Activated CD4-positive, alpha-beta T cell treated with anti-CD3 and anti-CD28 coated beads for 4 hours (primary cell): ENCODE measurements at regions not wholly inside any gene's neighbourhood (a gene's known extent, or its start where the extent isn't known, plus 50 kb on each side); places are given as distances from the start of the nearest gene placed in this dataset.
"Not testable (repeated sequence)": the region's sequence is repeated elsewhere in the genome, so short reads cannot be mapped to it uniquely, and the experiment has no call there.

Experiments
- DNase-seq, 2 donors: peaks; one replicate each; pipeline ENCODE4 v3.0.0-alpha.2; 2020

DNA sequence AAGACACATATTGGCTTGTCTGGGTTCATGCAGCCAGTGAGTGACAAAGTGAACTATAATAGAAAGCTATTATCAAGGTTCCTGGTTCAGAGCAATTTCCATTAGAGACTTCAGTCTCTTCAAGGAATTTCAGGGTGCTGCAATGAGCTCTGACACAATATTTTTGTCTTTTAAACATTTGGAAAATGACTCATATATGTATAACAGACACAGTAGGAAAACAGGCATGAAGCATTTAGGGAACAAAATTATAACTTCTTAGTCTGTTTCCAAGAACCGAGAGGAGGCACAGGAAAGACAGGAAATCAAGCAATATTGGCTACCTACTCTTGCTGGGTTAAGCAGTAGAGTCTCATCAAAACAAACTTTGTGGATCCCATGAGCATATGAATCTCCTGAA lies 170.4 kb downstream of the PTPRC start:
- DNase-seq, result no peak

DNA sequence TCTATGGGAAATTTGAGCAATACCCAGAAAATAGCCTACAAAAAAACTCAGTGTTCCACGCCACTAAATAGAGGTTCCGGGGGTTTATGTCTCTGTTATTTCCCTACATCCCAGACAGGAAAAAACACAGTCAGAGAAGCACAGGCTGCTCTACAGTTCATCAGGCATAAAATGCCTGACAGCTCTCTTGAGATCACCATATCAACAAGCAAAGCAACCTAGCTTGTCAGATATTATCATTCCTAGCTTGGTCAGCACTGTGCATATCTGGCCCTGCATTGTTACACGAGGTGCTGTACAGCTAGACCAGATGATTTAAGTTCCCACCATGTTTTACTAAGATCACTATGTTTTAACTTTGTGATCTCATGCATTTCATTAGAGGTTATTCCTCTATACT lies 172.6 kb downstream of the PTPRC start:
- DNase-seq, result no peak

DNA sequence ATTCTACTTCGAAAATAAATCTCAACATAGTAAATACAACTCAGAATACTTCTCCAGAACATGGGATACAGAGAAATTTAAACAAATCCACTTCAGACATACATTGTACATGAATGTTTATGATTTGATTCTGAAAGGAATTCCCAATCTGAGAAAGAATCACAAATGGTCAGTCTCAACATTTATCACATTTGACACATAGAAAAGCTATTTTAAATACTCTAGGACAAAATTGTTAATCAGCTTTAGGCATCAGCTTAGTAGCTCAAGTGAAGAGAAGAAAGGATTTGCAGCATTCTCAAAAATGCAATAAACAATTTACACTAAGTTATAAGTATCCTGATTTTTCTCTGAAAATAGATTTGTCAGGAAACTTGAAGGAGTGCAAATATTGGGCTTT lies 184.8 kb downstream of the PTPRC start:
- no peak for DNase-seq

DNA sequence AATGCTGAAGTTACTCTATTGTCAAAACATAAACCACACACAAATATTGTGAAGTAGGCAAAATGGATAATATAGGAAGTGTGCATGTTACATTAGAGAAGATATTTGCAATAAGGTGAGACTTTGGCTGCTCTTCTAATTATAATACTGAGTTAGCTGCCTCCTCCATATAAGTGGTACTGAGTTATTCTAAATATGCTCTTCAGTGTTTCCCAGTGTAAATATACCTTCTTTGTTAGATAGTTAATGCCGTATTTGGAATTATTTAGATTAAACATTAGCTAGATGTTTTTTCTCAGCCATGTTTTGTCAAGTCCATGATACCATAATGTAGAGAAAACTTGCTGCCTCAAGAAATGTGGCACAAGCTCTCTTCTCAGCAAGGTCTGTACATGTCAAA lies 186.4 kb downstream of the PTPRC start:
- DNase-seq, result no peak

DNA sequence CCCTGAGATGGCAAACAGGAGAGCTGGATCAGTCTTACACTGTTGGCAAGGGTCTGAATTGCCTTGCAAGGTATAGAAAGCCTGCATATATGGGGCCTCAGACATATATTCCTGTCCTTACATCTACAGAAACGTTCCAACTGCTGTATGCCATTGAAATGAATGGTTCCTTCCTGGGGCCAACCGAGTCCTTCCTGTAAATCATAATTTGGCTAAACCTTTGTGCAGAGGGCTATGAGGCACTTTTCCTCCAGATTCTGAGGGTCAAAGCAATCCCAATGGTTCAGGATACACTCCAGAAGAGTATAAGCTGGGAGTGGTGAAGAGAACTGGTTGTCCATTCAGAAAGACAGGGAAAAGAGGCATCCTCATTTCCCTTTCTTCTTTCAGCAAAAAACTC lies 190.5 kb downstream of the PTPRC start:
- DNase-seq, result no peak

DNA sequence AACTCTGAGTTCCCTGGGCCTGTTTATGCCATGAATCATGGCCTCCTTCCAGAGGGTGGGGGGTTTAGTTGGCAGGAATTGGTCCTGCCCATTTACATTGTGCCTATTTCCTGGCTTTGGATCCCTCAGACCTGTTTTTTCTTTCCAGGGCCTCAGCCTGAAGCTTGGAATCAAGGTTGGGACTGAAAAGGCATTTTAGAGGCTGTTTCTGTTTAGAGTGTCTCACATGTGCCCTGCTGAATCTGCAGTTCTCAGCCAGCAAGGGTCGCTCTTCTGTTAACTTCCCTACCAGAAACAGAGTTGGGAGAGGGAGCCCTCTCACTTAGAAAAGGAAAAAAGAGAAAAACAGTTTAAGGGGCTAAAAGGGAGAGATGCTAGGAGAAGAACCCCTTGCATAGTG lies 191.1 kb downstream of the PTPRC start:
- no peak for DNase-seq

DNA sequence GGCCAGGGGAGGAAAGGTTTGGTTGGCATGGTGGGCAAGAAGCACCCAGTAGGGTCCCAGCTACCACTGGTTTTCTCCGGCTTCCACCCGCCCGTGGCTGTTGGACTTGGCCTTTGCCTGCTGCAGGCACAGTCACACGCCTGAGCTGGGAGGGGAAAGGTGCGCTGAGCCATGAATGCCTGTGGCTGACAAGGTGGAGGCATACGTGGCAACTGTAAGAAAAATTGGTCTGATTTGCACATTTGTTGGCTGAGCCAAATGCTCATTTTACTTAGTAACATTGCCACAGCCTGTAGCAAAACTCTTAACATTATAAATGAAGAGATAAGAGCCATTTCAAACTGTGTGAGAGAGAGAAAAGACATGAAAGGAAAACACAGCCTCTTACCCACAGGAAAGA lies 191.6 kb downstream of the PTPRC start:
- no peak for DNase-seq

DNA sequence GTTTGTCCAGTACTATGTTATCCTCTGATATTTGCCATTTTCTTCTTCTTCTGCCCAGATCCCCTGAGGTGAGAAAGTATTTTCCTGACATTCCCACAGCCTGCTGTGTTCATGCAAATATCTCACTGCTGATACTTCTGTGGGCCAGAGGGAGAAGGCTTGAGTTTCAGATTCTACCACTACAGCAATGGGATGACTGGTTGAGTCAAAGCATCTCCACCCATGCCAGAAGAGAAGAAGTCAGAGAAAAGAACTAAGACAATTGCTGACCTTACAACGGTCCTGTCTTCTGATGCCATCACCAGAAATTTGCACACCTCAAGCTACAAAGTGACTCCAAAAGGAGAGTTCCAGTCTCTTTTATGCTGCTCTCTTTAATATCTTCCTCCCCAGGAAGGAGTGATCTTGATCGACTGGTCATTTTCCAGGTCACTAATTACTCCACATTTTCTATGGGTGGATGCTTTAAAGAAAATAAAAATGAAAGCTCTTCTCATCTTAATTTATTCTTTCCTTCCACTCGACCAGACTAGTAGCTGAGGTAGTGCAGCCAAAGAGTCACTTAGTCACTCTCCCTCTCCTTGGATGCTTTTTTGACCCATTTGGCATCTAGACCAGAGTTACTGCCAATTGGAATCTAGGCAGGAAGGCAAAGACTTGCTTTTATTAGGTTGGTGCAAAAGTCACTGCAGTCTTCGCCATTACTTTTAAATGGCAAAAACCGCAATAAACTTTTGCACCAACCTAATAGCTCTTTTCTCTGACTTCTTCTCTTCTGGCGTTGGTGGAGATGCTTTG lies 195.1 kb downstream of the PTPRC start:
- DNase-seq, result no peak

DNA sequence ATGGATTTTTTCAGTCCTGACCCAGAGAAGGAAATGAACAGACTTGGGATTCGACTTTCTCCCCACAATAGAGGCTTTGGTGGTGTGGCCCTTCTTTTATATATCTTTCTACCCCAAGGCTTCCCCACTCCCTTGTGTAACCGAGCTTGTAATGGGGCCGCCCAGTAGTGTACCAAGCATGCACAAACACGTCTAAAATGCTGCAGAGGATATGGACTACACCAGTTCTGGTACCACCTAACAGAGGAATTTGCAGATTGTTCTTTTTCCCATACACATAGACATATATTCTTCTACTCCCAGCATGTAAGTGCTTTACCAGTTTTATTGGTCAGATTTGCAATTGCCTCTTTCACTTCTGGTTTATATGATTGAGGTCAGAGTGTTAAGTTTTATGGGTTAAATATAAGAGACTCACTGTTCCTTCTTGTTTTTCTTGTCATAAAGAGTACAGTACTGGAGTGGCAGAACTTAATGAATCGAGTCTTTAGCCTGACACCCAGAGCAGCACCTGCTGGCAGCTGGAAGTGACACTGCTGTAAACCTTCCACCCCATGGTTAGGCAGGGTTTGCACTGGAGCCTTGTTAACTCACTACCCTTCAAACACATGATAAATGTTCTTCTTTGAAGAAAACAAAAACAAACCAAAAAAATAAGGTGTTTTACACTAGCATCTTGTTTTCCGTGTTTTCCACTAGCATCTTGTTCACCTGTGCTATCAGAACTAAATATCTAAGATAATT lies 198.6 kb downstream of the PTPRC start:
- no peak for DNase-seq

DNA sequence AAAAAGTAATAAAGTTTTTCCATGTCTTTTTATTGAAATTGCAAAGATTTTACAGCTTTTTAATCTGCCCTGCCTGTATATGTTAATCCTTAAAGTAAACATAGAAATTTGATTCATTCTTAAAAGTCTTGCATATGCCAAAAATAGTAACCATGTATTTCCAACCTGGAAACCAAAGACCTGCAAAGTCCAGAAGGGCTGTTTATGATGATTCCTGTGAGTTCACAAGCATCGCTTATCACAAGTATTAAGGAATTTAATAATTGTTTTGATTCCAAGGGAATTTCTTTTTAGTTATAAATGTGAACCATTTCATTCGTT lies 199.1 kb downstream of the PTPRC start:
- no peak for DNase-seq

DNA sequence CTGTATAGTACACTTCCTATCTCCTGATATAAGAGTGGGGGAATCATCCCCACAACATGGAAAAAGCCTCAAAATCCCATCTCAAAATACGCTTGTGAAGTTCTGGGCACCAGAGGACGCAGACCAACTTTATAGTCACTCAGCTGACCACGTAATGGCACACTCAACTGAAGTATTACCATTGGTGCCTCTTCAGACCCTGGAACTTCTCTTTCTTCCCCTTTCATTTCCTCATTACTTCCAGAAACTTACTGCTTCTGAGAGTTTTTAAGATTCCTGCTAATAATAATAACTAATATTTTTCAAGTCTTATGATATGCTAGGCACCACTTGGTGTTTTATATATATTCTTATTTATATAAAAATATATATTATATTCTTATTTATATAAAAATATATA lies 202.6 kb downstream of the PTPRC start:
- DNase-seq, result no peak

DNA sequence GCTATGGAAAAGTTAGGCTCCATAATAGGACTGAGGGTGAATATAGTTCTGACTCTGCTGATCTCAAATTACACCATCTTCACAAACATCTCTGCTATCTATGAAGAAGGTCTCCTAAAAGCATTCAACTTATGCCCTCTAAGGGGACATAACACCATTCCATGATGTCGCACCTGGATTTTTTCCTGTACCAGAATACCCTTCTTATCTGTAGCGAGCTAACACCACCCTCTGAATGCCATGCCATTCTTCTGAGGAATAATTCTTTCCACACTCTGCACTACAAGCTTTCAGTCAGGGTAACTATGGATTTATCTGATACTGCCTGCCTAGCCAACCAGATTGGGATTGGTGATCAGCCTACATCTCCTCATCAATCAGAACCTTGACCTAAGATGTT lies 203.8 kb downstream of the PTPRC start:
- DNase-seq, result no peak

DNA sequence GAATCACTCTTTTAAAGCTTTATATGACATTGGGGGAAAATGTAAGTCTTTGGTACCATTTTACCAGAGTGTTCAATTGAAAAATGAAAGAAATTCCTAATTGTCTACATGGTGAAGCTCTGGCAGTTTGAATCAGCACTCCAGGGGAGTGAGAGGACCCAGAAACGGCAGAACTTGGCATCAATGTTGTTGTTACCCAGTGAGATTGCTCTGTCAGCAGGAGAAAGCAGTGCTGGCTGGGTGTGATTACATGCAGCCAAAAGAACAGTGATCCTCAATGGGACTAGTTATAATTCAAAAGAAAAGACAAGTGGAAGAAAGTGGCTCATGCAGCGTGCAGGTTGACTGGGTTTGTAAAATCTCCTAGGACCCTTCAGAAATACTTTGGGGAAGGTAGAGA lies 206.4 kb downstream of the PTPRC start:
- no peak for DNase-seq

DNA sequence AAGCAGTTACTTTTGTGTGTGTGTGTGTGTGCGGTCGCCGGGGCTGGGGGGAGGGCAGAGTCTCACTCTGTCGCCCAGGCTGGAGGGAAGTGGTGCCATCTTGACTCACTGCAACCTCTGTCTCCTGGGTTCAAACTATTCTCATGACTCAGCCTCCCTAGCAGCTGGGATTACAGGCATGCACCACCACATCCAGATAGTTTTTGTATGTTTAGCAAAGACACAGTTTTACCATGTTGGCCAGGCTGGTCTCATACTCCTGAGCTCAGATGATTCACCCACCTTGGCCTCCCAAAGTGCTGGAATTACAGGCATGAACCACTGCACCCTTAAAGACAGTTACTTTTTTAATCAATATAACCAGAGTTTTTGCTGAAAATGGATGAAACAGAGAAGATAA lies 207.0 kb downstream of the PTPRC start:
- no peak for DNase-seq

DNA sequence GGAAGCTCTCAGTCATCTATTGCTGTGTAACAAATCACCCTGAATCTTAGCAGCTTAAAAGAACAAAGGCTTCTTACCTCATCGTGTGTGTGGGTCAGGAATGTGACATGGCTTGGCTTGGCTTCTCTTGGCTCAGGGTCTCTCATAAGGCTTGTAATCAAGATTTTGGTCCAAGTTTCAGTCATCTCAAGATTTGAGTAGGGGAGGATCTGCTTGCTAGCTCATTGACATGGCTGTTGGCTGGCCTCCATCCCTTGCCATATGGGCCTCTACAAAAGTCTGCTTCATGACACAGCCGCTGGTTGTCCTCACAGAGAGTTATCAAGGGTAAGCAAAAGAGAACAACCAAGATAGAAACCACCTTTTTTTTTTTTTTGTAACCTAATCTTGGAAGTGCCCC lies 207.7 kb downstream of the PTPRC start:
- DNase-seq, result no peak

DNA sequence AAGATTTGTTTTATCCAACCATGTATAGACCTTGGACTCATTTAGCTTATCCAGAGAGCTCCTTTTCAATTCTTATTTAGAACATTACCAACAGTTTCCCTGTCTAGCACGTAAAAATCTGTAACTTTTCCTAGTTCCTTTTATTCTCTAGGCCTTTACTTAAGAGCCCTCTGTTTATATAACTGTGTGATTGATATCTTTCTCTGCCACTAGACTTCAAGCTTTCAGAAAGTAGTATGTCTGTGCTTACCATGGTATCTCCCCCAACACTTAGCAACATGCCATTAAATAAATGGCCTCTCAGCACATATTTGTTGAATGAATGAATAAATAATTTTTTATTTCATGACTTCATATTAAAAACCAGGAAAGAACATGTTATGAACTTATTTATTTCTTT lies 209.4 kb downstream of the PTPRC start:
- no peak for DNase-seq

DNA sequence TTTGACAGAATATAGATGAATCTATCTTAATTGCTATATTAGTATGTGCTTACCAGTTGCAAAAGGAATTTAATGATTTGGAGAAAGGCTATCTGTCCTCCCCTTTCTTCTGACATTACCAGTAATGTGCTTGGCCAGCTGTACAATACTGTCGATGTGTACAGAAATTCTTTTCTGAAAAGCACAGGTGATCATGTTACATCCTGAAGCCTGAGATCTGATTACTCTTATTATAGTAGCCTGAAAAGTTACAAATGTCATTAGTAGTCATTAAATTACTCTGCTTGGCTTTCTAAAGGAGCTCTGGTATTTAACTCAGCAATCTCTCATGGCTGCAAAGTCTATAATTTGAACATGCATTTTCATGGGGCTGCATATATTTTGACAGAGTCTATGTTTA lies 209.8 kb downstream of the PTPRC start:
- DNase-seq, result no peak

DNA sequence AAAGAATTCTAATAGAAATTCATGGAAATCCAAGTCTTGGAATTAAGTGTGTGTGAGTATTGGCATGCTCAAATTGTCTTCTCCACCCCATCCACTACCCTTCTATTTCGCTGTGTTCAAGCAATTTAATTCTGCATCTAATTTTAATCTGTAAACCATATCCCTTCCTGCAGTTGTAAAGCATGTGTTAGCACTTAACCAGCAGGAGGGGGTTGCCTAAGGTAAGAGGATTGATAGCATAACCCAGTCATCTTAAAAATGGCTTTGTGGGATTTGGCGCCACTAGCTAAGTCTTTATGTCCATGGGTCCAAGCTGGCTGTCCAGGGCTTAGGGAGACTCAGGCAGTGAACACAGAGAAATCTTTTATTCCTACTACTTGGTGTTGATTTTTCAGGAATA lies 210.3 kb downstream of the PTPRC start:
- no peak for DNase-seq

DNA sequence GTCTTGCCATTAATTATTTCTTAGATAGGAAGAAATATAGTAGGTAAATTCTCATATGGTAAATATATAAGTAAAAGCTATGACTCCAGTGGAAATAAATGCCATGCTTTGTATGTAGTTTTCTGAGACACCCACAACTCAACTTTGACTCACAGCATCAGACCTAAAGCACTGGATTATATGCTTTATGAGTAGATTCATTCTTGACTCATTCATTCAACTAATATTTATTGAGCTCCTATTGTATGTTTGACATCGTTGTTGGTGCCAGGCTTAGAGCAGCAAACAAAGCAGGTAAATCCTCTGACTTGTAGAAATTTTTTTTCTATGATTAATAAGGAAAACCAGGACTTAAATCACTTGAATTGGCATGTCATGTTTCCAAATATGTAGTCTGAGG lies 211.4 kb downstream of the PTPRC start:
- DNase-seq, result no peak

DNA sequence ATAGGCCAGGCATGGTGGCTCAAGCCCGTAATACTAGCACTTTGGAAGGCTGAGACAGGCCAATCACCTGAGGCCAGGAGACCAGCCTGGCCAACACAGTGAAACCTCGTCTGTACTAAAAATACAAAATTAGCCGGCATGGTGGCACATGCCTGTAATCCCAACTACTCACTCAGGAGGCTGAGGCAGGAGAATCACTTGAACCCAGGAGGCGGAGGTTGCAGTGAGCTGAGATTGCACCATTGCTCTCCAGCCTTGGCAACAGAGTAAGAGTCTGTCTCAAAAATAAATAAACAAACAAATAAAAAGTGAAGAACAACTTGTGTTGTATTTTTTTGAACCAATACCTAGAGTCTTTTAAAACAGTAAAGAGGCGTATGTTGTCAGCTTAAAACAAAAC lies 212.1 kb downstream of the PTPRC start:
- not testable (repeated sequence) for DNase-seq

DNA sequence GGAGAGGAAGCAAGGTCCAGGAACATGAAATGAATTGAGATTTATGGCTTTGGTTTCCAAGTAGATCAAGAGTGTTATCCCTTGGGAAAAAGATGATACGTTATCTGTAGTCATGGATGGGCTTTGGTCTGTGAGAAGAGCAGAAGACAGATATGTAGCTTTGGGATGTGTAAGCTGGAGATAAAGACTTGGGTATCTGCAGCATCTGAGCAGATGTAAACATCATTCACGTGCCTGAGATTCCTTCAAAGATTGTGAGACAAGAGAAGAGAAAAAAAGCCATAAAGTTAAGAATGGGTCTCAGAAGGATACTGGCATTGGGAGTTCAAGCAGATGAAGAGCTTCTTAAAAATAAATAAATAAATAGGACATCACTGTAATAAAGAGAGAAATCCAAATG lies 217.8 kb downstream of the PTPRC start:
- no peak for DNase-seq

DNA sequence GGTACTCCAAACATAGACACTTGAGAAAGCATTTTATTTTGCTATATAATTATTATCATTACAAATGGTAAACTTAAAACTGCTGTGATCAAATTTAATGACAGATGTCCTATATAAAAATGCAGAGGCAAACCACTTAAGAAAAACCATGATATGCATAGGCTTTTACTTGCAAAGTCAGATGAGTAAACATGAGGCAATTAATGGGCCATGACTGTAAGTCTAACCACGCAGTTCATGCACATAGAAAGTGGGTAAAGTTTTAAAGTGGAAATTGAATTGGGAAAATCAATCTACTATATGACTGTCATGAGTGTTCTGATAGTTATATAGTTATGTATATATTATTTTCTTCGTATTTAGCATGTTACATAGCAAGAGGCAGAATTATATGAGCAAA lies 219.2 kb downstream of the PTPRC start:
- DNase-seq, result no peak

DNA sequence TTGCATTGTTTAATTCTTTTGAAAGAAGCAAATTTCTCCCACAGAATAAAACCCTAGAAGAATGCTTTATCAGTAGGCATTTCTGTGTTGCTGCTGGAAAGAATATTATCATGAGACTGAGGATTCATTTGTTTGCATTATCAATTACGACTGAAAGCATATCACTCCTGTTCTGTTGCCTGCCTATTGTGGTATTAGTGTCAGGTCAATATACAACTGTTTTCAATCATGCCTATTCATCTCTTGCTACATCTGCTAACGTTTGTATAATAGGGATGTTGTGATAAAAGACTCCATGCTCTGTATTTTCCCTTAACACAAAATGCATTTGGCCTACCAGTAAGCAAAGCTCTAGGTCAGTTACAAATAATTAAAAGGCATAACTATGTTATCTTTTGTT lies 221.5 kb downstream of the PTPRC start:
- DNase-seq, result no peak

DNA sequence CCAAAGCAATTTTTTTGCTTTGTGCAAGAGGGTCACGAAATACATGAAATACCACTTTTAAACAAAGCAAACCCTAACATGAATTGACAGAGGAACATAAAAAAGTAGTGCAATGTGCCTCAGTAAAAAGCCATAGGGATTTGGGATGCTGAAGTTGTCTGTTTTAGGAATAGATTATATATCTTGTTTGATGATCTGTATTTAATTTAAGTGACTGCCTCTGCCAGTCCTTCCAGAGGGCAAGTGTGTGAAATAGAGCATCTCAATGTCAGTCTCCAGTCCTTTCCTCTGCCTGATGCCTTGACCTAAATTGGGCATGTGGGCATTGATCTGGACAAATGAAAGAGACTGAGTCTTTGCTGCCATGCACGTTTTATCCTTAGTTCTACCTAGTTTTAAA lies 222.8 kb downstream of the PTPRC start:
- no peak for DNase-seq

DNA sequence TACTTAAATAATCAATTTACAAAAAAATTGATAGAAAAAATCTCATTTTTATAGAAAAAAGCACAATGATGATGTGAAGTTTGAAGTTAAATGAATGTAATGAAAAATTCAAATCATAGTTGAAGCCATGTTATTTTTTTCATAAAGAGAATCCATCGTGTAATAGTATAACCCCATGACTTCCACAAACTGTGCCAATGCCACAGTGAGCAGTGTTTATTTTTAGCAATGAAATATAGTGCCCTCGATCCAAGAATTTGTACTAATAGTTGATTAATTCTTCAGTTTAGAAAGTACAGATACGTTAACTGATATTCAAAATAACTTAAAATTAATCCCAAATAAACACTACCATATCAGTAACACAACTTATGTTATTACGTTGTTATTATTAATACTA lies 225.9 kb downstream of the PTPRC start:
- DNase-seq, result no peak
